HepG2 (cell line): ENCODE measurements at regions not wholly inside any gene's neighbourhood (a gene's known extent, or its start where the extent isn't known, plus 50 kb on each side); places are given as distances from the start of the nearest gene placed in this dataset.

Experiments used
- AGO2 ChIP-seq: fragments of 200-400 bp; formaldehyde crosslinking; optimal IDR thresholded peaks from 2 replicates; pipeline ENCODE3; 2017; ENCODE audit warnings: mild to moderate bottlenecking, low read depth, low read length, moderate library complexity
- TRIM24 ChIP-seq: sonication (generic); formaldehyde crosslinking; IDR thresholded peaks from 2 replicates; pipeline ENCODE4 v1.8.0; 2022; ENCODE audit warnings: mild to moderate bottlenecking, missing genetic modification reagents
- ZNF512B ChIP-seq: sonication (generic); formaldehyde crosslinking; IDR thresholded peaks from 2 replicates; pipeline ENCODE4 v1.5.1; 2020; ENCODE audit warnings: missing genetic modification reagents, mild to moderate bottlenecking, borderline replicate concordance
- TF ChIP-seq, protein P1 (sequence below): sonication (generic); formaldehyde crosslinking; IDR thresholded peaks from 2 replicates; pipeline ENCODE4 v1.4.0; 2020; ENCODE audit warnings: missing genetic modification reagents
- TF ChIP-seq, protein P2 (sequence below): sonication (generic); formaldehyde crosslinking; IDR thresholded peaks from 2 replicates; pipeline ENCODE4 v1.5.1; 2020; ENCODE audit warnings: missing genetic modification reagents, mild to moderate bottlenecking, borderline replicate concordance
- TF ChIP-seq, protein P3 (sequence below): sonication (generic); formaldehyde crosslinking; IDR thresholded peaks from 2 replicates; pipeline ENCODE4 v1.4.0; 2020; ENCODE audit warnings: missing genetic modification reagents, borderline replicate concordance

DNA sequence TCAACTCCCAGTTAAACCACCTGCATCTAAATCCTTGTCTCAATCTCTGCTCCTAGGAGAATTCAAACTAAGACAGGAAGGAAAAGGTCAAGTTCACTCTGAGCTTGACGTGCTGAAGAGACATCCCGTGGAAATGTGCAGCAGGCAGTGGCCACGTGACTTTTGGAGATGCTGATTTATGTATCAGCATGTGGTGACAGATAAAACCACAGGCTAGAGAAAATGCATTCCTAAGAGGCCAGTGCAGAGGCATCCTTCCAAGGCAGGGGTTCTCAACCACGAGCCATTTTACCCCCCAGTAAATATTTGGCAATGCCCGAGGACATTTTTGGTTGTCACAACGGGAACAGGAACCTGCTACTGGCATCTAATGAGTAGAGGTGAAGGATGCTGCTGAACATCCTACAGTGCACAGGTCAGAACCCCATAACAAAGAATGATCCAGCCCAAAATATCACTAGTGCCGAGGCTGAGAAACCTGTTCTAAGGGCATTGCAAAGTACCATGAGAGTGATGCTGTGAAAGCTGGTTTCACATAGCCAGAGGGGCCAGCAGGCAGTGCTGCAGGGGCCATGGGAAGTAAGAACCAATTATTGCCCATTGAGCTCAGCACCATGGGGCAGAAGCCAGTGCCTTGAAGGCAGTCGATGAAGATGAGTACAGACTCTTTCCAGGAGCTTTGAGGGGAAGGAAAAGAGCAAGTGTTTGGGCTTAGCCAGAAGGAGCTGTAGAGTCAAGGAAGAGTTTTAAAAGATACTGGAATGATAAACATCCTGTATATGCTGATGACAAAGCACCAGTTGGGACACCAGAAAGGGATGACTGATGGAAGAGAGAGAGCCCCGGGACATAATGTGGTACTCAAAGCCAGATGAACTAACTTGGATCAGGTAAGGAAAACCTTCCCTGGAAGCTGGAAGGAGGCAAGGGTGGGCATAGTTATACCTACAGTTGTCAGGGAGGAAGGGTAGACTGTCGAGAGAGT is 174.6 kb downstream of the HAUS1 start (continued):
- TF ChIP-seq ZNF512B (no peak), TRIM24 (CRISPR knock-in tag) (no peak), AGO2 (no peak)
- TF ChIP-seq, protein P1, sequence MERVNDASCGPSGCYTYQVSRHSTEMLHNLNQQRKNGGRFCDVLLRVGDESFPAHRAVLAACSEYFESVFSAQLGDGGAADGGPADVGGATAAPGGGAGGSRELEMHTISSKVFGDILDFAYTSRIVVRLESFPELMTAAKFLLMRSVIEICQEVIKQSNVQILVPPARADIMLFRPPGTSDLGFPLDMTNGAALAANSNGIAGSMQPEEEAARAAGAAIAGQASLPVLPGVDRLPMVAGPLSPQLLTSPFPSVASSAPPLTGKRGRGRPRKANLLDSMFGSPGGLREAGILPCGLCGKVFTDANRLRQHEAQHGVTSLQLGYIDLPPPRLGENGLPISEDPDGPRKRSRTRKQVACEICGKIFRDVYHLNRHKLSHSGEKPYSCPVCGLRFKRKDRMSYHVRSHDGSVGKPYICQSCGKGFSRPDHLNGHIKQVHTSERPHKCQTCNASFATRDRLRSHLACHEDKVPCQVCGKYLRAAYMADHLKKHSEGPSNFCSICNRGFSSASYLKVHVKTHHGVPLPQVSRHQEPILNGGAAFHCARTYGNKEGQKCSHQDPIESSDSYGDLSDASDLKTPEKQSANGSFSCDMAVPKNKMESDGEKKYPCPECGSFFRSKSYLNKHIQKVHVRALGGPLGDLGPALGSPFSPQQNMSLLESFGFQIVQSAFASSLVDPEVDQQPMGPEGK (CRISPR knock-in tag), result no peak
- TF ChIP-seq, protein P2, sequence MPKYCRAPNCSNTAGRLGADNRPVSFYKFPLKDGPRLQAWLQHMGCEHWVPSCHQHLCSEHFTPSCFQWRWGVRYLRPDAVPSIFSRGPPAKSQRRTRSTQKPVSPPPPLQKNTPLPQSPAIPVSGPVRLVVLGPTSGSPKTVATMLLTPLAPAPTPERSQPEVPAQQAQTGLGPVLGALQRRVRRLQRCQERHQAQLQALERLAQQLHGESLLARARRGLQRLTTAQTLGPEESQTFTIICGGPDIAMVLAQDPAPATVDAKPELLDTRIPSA (CRISPR knock-in tag), result no peak
- TF ChIP-seq, protein P3, sequence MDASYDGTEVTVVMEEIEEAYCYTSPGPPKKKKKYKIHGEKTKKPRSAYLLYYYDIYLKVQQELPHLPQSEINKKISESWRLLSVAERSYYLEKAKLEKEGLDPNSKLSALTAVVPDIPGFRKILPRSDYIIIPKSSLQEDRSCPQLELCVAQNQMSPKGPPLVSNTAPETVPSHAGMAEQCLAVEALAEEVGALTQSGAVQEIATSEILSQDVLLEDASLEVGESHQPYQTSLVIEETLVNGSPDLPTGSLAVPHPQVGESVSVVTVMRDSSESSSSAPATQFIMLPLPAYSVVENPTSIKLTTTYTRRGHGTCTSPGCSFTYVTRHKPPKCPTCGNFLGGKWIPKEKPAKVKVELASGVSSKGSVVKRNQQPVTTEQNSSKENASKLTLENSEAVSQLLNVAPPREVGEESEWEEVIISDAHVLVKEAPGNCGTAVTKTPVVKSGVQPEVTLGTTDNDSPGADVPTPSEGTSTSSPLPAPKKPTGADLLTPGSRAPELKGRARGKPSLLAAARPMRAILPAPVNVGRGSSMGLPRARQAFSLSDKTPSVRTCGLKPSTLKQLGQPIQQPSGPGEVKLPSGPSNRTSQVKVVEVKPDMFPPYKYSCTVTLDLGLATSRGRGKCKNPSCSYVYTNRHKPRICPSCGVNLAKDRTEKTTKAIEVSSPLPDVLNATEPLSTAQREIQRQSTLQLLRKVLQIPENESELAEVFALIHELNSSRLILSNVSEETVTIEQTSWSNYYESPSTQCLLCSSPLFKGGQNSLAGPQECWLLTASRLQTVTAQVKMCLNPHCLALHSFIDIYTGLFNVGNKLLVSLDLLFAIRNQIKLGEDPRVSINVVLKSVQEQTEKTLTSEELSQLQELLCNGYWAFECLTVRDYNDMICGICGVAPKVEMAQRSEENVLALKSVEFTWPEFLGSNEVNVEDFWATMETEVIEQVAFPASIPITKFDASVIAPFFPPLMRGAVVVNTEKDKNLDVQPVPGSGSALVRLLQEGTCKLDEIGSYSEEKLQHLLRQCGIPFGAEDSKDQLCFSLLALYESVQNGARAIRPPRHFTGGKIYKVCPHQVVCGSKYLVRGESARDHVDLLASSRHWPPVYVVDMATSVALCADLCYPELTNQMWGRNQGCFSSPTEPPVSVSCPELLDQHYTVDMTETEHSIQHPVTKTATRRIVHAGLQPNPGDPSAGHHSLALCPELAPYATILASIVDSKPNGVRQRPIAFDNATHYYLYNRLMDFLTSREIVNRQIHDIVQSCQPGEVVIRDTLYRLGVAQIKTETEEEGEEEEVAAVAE (CRISPR knock-in tag), result no peak
